ENCODE measurements at regions not wholly inside any gene's neighbourhood (a gene's known extent, or its start where the extent isn't known, plus 50 kb on each side); places are given as distances from the start of the nearest gene placed in this dataset.

DNA sequence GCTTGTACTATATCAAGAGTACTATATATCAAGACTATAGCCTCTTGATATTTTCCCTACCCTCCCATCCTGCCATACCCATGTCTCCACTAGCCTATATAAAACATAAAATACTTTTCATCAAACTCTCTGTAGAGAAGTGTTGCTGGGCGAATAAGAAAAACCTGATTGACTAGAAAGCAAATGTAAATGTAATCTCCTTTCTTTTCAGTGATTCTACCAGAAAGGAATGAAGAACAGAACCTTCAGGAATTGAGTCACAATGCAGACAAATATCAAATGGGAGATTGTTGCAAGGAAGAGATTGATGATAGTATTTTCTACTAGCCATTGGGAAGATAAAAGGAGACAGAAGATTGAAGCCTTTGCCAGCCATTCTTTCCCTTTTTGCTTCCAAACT lies 89.2 kb downstream of the KCNRG start:
- peaks cover 1% of the 10 kb centered on the region for H3K9me3 Mint-ChIP-seq
- CTCF ChIA-PET, result interaction anchor here (1.1 kb wide), 1 partner anchor 9 kb away, joined by 3 read pairs; no protein-coding TSS in a partner anchor
- H3K27ac Mint-ChIP-seq, result no peak overlapping the region
- H3K27me3 Mint-ChIP-seq, result no peaks in the 10 kb centered on the region
- POLR2A ChIA-PET, result interaction anchor here (0.7 to 1.4 kb wide), 2 partner anchors 20 to 23 kb away, joined by 3 read pairs; no protein-coding TSS in a partner anchor
- H3K4me1 Mint-ChIP-seq (ENCODE audit: low read depth), result peaks cover 39% of the 10 kb centered on the region
- H3K4me3 Mint-ChIP-seq, result no peak overlapping the region
- DNase-seq, result no peak
- intact Hi-C loops (cut with micrococcal nuclease), result no loop called here
- no peaks in the 10 kb centered on the region for H3K36me3 Mint-ChIP-seq

DNA sequence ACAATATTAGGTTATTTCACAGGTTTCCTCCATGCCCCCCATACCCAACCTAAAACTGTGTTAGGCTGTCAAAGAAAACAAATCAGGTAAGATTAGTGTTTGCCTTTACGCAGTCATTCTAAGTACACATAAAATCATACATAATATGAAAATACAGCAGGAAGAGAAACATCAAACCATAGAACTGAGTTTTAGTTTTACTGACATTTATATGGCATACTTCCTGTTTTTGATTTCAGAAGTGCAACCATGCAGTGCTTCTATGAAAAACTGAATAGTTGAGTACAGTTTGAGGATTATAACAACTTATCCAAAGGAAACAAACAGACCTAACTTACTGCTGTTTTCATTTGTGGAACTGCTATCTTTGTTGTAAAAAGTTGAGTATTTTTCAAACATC lies 91.3 kb downstream of the KCNRG start:
- no peaks in the 10 kb centered on the region for H3K27me3 Mint-ChIP-seq

DNA sequence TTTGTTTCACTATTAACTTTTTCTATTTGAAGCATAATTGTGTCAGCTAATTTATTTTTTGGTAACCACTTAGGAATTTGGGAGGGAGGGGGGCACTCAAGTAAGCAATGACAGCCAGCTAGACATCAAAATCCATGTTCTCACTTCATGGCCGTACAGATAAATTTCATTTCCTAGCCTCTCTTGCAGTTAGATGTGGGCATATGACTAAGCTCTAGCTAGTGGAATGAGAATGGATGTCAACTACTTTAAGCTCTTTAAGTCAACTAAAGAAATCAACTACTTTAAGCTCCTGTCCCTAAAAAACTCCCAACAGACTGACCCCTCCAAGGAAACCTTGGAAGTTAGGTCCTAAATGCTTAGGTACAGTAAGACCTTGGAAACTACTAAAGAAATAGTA lies 92.0 kb downstream of the KCNRG start:
- peak overlapping the region; percentile 8 for H3K4me3 Mint-ChIP-seq
- peak overlapping the region; percentile 44 for H3K27ac Mint-ChIP-seq
- no peaks in the 10 kb centered on the region for H3K27me3 Mint-ChIP-seq
- CTCF ChIA-PET, result interaction anchor here (0.7 to 1.7 kb wide), 4 partner anchors 10 to 805 kb away, joined by 3 to 6 read pairs (median 5); partner anchors contain the start of gene TRIM13
- H3K36me3 Mint-ChIP-seq, result no peaks in the 10 kb centered on the region
- no peaks in the 10 kb centered on the region for H3K9me3 Mint-ChIP-seq
- intact Hi-C loops (cut with micrococcal nuclease), result loop anchor here (2.0 kb wide), 1 partner anchor 16 kb away; no protein-coding TSS in a partner anchor
- DNase-seq, result no peak
- POLR2A ChIA-PET, result interaction anchor here (1.4 to 1.5 kb wide), 2 partner anchors 16 to 27 kb away, joined by 3 to 4 read pairs; no protein-coding TSS in a partner anchor
- H3K4me1 Mint-ChIP-seq (ENCODE audit: low read depth), result peaks cover 34% of the 10 kb centered on the region

More for the DNA sequence above, 91.3 kb downstream of the KCNRG start:
- H3K36me3 Mint-ChIP-seq, result no peaks in the 10 kb centered on the region
- POLR2A ChIA-PET, result interaction anchor here (1.4 to 1.5 kb wide), 2 partner anchors 17 to 26 kb away, joined by 3 to 4 read pairs; no protein-coding TSS in a partner anchor
- CTCF ChIA-PET, result interaction anchor here (0.7 to 1.7 kb wide), 4 partner anchors 11 to 806 kb away, joined by 3 to 6 read pairs (median 5); partner anchors contain the start of gene TRIM13
- H3K27ac Mint-ChIP-seq, result peak overlapping the region; percentile 44
- peaks cover 31% of the 10 kb centered on the region for H3K4me1 Mint-ChIP-seq (ENCODE audit: low read depth)
- intact Hi-C loops (cut with micrococcal nuclease), result loop anchor here (1.0 to 2.0 kb wide), 2 partner anchors 16 to 24 kb away; no protein-coding TSS in a partner anchor
- no peak overlapping the region for H3K4me3 Mint-ChIP-seq
- no peaks in the 10 kb centered on the region for H3K9me3 Mint-ChIP-seq
- DNase-seq, result no peak

DNA sequence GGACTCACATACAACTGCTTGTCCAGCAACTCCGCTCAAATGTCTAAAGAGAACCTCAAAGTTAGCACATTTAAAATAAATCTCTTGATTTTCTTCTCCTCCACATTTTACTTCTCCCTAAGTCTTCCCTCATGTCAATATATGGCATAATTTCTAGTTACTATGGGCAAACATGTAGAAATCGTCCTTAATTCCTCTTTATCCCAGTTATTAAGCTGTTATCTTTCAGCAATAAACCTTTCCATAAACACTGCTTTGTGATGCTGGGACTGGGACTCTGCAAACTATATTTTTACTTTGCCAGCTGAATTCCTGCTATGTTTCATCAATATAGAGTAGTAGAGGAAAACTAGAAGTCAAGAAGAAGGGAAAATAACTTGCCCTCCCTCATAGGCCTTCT lies 99.7 kb downstream of the KCNRG start:
- intact Hi-C loops (cut with micrococcal nuclease), result no loop called here
- ChIA-PET POLR2A (interaction anchor here (0.9 to 2.4 kb wide), 2 partner anchors 9 to 10 kb away, joined by 4 to 11 read pairs; no protein-coding TSS in a partner anchor), CTCF (interaction anchor here (1.0 to 1.1 kb wide), 2 partner anchors 118 to 139 kb away, joined by 3 read pairs; partner anchors contain the start of gene TRIM13)
- Mint-ChIP-seq H3K36me3 (peaks cover 1% of the 10 kb centered on the region), H3K27me3 (no peaks in the 10 kb centered on the region), H3K9me3 (no peaks in the 10 kb centered on the region), H3K4me1 (ENCODE audit: low read depth) (peaks cover 12% of the 10 kb centered on the region), H3K27ac (no peak overlapping the region), H3K4me3 (no peak overlapping the region)
- DNase-seq, result no peak

DNA sequence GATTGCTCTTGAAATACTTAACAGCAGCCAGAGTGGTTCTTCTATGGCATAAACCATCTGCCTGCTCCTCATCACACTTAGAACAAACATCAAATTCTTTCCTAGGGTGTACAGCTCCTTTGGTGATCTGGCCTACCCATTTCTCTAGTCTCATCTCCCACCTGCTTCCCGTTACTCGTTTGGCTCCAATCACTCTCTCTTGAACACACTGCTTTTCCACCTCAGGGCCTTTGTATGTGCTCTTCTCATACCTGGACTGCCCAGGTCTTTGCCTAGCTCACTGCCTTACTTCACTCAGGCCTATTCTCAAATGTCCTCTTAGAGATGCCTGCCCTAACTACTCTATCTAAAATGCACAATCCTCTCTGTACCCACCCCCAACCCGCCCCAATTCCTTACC lies 100.5 kb downstream of the KCNRG start:
- peaks cover 10% of the 10 kb centered on the region for H3K4me1 Mint-ChIP-seq (ENCODE audit: low read depth)
- CTCF ChIA-PET, result interaction anchor here (1.0 kb wide), 1 partner anchor 118 kb away, joined by 3 read pairs; the partner anchor contains the start of gene TRIM13
- H3K27ac Mint-ChIP-seq, result no peak overlapping the region
- POLR2A ChIA-PET, result interaction anchor here (1.2 to 2.4 kb wide), 2 partner anchors 9 to 31 kb away, joined by 4 to 11 read pairs; no protein-coding TSS in a partner anchor
- H3K36me3 Mint-ChIP-seq, result peaks cover 1% of the 10 kb centered on the region
- H3K9me3 Mint-ChIP-seq, result no peaks in the 10 kb centered on the region
- no peak overlapping the region for H3K4me3 Mint-ChIP-seq
- H3K27me3 Mint-ChIP-seq, result no peaks in the 10 kb centered on the region
- intact Hi-C loops (cut with micrococcal nuclease), result no loop called here
- DNase-seq, result no peak

DNA sequence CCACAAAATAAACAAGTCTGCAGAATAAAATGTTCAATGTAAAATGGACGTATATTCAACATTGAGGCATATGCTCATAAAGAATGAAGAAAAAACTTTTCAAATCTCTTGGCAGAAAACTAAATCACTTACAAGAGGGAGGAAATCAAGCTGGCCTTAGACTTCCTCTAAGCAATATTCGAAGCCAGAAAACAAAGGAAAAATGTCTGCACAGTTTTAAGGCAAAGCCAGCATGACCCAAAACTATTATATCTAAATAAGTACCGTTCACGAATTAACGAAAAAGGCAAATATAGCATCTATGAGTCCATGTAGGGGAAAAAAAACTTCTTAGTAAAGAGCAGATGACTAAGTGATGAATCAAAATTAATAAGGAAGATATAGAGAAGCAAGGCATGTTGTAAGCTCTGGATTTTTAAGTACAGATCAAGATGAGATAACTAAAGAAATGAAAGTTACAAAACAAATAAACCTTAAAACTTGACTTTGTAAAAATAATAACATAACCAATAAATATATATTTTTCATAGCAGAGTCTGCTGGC lies 101.3 kb downstream of the KCNRG start:
- Mint-ChIP-seq H3K4me3 (no peak overlapping the region), H3K36me3 (peaks cover 1% of the 10 kb centered on the region), H3K27ac (no peak overlapping the region), H3K4me1 (ENCODE audit: low read depth) (peaks cover 16% of the 10 kb centered on the region), H3K9me3 (no peaks in the 10 kb centered on the region), H3K27me3 (no peaks in the 10 kb centered on the region)
- no peak for DNase-seq
- POLR2A ChIA-PET, result interaction anchor here (0.7 to 2.4 kb wide), 3 partner anchors 9 to 425 kb away, joined by 3 to 11 read pairs (median 4); partner anchors contain the start of gene EBPL
- CTCF ChIA-PET, result interaction anchor here (0.7 kb wide), 2 partner anchors 11 to 32 kb away, joined by 3 read pairs; no protein-coding TSS in a partner anchor
- intact Hi-C loops (cut with micrococcal nuclease), result no loop called here

DNA sequence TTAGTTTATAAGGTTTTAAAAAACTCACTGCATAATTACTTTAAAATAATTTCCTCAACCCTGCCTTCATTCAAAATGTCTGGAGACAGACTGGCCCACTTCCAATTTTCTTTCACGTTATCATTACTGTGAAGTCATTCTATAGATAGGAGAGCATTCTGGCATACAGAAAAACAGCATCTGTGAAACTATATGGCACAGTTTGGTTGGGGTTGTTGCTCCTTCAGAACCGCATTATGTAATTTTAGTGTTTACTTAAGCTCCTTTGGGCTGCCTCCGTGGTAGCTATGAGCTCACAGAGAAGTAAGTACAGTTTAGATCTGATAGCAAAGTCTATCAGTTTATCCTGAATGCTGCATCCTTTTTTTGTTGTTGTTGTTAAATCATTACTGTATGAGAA lies 104.3 kb downstream of the KCNRG start:
- DNase-seq, result no peak
- Mint-ChIP-seq H3K27ac (no peak overlapping the region), H3K27me3 (no peaks in the 10 kb centered on the region), H3K4me1 (ENCODE audit: low read depth) (peaks cover 36% of the 10 kb centered on the region), H3K9me3 (no peaks in the 10 kb centered on the region), H3K36me3 (peaks cover 1% of the 10 kb centered on the region), H3K4me3 (no peak overlapping the region)
- intact Hi-C loops (cut with micrococcal nuclease), result no loop called here
- CTCF ChIA-PET, result interaction anchor here (0.6 to 1.1 kb wide), 4 partner anchors 10 to 36 kb away, joined by 3 to 4 read pairs (median 3); no protein-coding TSS in a partner anchor
- POLR2A ChIA-PET, result interaction anchor here (0.7 kb wide), 1 partner anchor 803 kb away, joined by 3 read pairs; no protein-coding TSS in a partner anchor

DNA sequence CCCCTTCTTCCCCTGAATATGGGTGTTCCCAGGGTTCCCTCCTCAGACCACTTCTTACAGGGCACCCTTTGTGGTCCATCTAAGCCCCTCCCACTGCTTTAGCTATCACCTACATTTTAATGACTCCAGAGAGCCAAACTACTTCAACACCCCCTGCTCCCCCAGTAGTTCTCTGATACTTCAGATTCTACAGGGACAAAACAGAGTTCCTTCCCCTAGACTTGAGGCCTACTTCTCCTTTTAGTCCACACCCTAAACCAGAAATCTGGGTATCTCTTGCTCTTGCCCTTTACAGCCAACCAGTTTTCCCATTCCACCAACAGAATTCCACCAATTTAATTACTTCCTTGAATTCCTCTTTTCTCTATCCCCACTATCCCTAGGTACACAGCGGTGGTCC lies 107.2 kb downstream of the KCNRG start:
- H3K4me1 Mint-ChIP-seq (ENCODE audit: low read depth), result peaks cover 45% of the 10 kb centered on the region
- peaks cover 4% of the 10 kb centered on the region for H3K36me3 Mint-ChIP-seq
- H3K9me3 Mint-ChIP-seq, result no peaks in the 10 kb centered on the region
- no peak for DNase-seq
- H3K27me3 Mint-ChIP-seq, result peaks cover 11% of the 10 kb centered on the region
- ChIA-PET CTCF (no interaction called here), POLR2A (interaction anchor here (1.0 to 11.0 kb wide), 2 partner anchors 34 to 41 kb away, joined by 3 to 132 read pairs; no protein-coding TSS in a partner anchor)
- peak overlapping the region; percentile 11 for H3K27ac Mint-ChIP-seq
- no peak overlapping the region for H3K4me3 Mint-ChIP-seq
- intact Hi-C loops (cut with micrococcal nuclease), result loop anchor here (2.0 to 10.0 kb wide), 2 partner anchors 16 to 1702 kb away; no protein-coding TSS in a partner anchor

DNA sequence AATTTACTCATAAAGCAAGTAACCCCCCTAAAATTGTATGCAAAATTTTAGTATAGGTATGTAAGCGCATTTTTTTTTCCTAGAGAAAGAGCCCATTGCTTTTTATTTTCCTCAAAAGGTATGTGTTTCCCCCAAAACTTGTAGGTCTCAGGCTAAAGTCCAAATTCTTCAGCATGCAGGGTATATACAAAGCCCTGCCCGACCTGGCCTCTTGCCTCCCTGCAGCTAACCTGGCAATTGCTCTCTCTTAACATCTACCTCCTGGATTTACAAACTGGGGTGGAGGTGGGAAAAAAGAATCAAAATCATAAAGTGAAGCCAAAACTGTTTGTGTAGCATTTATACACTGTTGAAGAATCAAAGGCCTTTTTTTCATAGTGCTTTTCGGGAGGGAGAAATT lies 107.8 kb downstream of the KCNRG start:
- no peak for DNase-seq
- no peaks in the 10 kb centered on the region for H3K9me3 Mint-ChIP-seq
- intact Hi-C loops (cut with micrococcal nuclease), result loop anchor here (2.0 to 10.0 kb wide), 2 partner anchors 16 to 1702 kb away; no protein-coding TSS in a partner anchor
- peaks cover 4% of the 10 kb centered on the region for H3K36me3 Mint-ChIP-seq
- peaks cover 48% of the 10 kb centered on the region for H3K4me1 Mint-ChIP-seq (ENCODE audit: low read depth)
- peaks cover 14% of the 10 kb centered on the region for H3K27me3 Mint-ChIP-seq
- H3K4me3 Mint-ChIP-seq, result peak overlapping the region; percentile 81
- peak overlapping the region; percentile 90 for H3K27ac Mint-ChIP-seq
- POLR2A ChIA-PET, result interaction anchor here (0.5 to 11.0 kb wide), 9 partner anchors 8 to 238 kb away, joined by 3 to 132 read pairs (median 4); partner anchors contain the start of gene TRIM13
- CTCF ChIA-PET, result interaction anchor here (0.6 to 4.0 kb wide), 4 partner anchors 10 to 42 kb away, joined by 3 to 36 read pairs (median 4); no protein-coding TSS in a partner anchor

DNA sequence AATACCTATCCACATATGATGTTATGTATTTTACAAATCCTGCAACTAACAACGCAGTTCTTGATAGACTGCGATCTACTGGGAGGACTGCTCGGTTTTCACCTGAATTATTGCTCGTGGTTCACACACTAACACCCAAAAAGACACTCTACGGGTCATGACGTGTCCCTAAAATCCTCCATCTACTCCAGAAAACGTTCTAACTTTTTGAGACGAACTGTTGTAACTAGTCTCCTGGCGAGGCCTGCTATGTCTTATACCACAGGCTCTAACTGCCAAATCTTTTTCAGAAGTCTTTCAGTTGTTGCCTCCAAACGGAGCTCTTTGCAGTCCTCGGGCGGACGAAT lies 108.2 kb downstream of the KCNRG start:
- peak overlapping the region; percentile 81 for H3K4me3 Mint-ChIP-seq
- DNase-seq, result no peak
- peak overlapping the region; percentile 90 for H3K27ac Mint-ChIP-seq
- intact Hi-C loops (cut with micrococcal nuclease), result loop anchor here (2.0 to 10.0 kb wide), 2 partner anchors 17 to 1701 kb away; no protein-coding TSS in a partner anchor
- peaks cover 16% of the 10 kb centered on the region for H3K27me3 Mint-ChIP-seq
- H3K9me3 Mint-ChIP-seq, result no peaks in the 10 kb centered on the region
- POLR2A ChIA-PET, result interaction anchor here (0.5 to 11.0 kb wide), 10 partner anchors 8 to 243 kb away, joined by 3 to 132 read pairs (median 4); partner anchors contain the start of gene TRIM13
- peaks cover 53% of the 10 kb centered on the region for H3K4me1 Mint-ChIP-seq (ENCODE audit: low read depth)
- CTCF ChIA-PET, result interaction anchor here (0.6 to 4.0 kb wide), 6 partner anchors 11 to 126 kb away, joined by 3 to 36 read pairs (median 4); partner anchors contain the start of gene TRIM13
- H3K36me3 Mint-ChIP-seq, result peaks cover 4% of the 10 kb centered on the region

DNA sequence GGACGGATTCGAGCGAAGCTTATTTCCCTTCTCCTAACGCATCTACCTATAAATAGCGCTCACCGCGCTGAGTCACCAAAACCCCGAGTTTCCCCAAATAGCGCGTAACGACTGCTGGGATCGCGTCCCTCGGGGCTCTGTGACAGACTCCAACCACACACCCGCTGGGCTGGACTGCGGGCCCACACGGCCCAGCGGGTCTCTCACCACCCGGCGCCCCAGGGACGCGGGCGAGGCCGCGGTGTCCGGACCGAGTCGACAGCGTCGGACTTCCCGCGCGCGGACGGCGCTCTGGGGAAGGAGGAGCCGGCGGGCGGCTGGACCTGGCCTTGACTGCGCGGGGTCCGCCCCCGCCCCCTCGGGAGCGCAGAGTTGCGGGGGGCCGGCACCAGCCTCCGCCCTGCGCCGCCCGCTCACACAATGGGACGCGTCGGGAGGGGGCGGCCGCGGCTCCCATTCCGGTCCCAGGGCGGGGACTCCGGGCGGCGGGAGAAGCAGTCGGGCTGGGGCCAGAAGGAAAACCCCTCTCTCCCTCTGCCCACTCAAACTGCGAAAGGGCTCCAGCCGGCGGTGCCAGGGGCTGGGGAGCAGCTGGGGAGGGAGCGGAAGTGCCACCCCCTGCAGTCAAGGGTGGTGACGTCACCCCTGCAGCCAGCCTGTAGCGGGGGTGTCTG lies 108.8 kb downstream of the KCNRG start:
- CTCF ChIA-PET, result interaction anchor here (0.6 to 4.0 kb wide), 9 partner anchors 11 to 127 kb away, joined by 3 to 36 read pairs (median 3); partner anchors contain the start of gene TRIM13
- peaks cover 58% of the 10 kb centered on the region for H3K4me1 Mint-ChIP-seq (ENCODE audit: low read depth)
- POLR2A ChIA-PET, result interaction anchor here (0.7 to 11.0 kb wide), 13 partner anchors 8 to 242 kb away, joined by 3 to 132 read pairs (median 6); partner anchors contain the start of gene TRIM13
- peaks cover 4% of the 10 kb centered on the region for H3K36me3 Mint-ChIP-seq
- H3K27me3 Mint-ChIP-seq, result peaks cover 16% of the 10 kb centered on the region
- H3K4me3 Mint-ChIP-seq, result peak overlapping the region; percentile 81
- intact Hi-C loops (cut with micrococcal nuclease), result loop anchor here (1.0 to 10.0 kb wide), 7 partner anchors 17 to 1701 kb away; partner anchors contain the start of genes KPNA3, SPRYD7 and TRIM13
- no peaks in the 10 kb centered on the region for H3K9me3 Mint-ChIP-seq
- H3K27ac Mint-ChIP-seq, result peak overlapping the region; percentile 90
- peak; percentile 88 for DNase-seq

Data from activated CD4-positive, alpha-beta memory T cell treated with anti-CD3 and anti-CD28 coated beads for 36 hours (primary cell).